ENCODE measurements at regions not wholly inside any gene's neighbourhood (a gene's known extent, or its start where the extent isn't known, plus 50 kb on each side); places are given as distances from the start of the nearest gene placed in this dataset.
A peak's percentile ranks its signal among the peaks of the same experiment; 100 is the strongest.

- peak; percentile 39 for DNase-seq (ENCODE audit: low read depth)
These were observed 636.4 kb downstream of the PLCL1 start for GRCh38 chr2:198440833-198441232.

- DNase-seq (ENCODE audit: low read depth) = peak; percentile 58
These were observed 633.9 kb downstream of the PLCL1 start for GRCh38 chr2:198438331-198438730.

- no peak for DNase-seq (ENCODE audit: low read depth)
These were observed 619.7 kb downstream of the PLCL1 start for GRCh38 chr2:198424112-198424511.

- DNase-seq (ENCODE audit: low read depth) = no peak
These were observed 613.4 kb downstream of the PLCL1 start for GRCh38 chr2:198417836-198418235.

DNA sequence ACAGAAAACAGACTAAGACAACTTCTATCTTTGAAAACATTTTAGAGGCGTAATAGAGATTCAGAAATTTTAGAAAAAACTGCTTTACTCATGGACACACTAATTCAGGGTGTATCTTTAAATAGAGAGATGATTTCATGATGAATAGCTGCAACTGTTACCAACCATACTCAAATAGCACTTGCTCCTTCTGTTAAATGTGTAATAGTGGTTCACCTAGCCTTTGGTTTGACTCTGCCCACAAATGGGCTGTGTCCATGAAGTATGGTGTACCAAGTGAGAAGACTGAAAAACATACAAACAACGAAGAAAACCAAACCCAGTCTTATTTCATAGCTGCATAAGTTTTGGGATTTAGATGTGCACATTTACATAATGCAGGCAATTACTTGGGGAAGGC, 610.6 kb downstream of the PLCL1 start:
- DNase-seq (ENCODE audit: low read depth) = no peak

GRCh38 chr2:198411936-198412335, 607.5 kb downstream of the PLCL1 start:
- no peak for DNase-seq (ENCODE audit: low read depth)

DNA sequence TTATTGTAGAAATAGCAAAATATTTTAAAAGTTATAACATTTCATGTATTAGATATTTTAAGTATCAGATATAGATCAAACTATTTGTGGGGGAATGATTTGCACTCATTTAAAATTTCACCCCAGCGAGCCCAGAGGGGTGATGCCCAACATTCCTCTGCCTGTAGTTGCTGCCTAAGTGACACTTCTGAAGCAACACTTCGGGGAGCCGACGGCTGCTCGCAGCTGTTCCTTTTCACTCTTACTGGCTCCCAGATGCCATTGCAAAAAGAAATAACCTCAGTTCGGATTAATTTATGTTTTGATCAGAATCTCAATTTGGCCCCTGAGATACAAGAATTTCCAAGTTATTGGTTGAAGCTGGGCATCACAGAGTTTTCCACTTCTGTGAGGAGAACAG, 603.8 kb downstream of the PLCL1 start:
- no peak for DNase-seq (ENCODE audit: low read depth)

- DNase-seq (ENCODE audit: low read depth) = no peak
These were observed 600.9 kb downstream of the PLCL1 start for GRCh38 chr2:198405311-198405710.

- no peak for DNase-seq (ENCODE audit: low read depth)
These were observed 597.3 kb downstream of the PLCL1 start for GRCh38 chr2:198401644-198402043.

DNA sequence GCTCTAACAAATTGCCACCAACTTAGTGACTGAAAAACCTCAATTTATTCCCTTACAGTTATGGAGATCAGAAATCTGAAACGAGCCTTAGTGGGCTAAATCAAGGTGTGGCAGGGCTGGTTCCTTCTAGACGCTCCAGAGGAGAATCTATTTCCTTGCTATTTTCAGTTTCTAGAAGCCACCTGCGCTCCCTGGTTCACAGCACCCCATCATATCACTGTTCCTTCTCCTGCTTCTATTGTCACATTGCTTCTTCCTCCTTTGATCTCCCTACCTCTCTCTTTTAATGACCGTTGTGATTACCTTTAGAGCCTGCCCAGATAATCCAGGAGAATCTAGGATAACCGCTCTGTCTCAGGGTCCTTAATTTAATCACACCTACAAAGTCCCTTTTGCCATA, 596.6 kb downstream of the PLCL1 start:
- no peak for DNase-seq (ENCODE audit: low read depth)

DNA sequence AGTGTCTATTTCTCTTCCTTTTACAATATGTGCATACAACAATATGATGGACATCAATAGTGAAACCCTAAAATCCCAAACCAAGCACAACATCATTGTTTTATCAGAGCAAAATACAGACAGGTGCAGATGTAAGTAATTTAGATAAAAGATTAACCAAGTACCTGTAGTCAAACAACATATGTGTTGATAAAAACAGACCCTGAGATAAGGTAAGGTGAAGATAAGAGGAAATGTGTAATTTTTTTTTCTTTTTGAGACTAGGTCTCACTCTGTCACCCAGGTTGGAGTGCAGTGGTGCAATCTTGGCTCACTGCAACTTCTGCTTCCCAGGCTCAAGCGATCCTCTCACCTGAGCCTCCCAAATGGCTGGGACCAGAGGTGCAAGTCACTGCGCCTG, 589.8 kb downstream of the PLCL1 start:
- no peak for DNase-seq (ENCODE audit: low read depth)

- no peak for DNase-seq (ENCODE audit: low read depth)
These were observed 586.3 kb downstream of the PLCL1 start for GRCh38 chr2:198390670-198391069.

- DNase-seq (ENCODE audit: low read depth) = no peak
These were observed 583.3 kb downstream of the PLCL1 start for GRCh38 chr2:198387677-198388076.

- DNase-seq (ENCODE audit: low read depth) = no peak
These were observed 581.5 kb downstream of the PLCL1 start for GRCh38 chr2:198385856-198386255.

- no peak for DNase-seq (ENCODE audit: low read depth)
These were observed 580.9 kb downstream of the PLCL1 start for GRCh38 chr2:198385326-198385725.

DNA sequence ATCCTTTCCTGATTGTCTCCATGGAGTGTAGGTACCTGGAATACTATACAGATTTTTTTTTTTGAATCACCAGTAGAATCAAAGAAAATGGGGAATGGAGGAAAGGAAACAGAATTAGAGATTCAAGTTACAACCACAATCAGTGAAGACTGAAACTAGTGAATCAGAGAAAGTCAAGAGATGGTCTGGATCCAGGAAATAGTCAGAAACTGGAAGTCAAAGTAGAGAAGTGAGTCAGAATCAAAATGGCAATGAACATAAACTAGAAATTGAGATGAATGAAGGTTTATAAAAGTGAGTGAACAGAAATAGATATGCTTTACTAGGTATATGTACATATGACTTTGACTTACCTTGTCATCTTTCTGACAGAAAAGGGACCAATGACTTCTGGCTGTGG, 579.0 kb downstream of the PLCL1 start:
- DNase-seq (ENCODE audit: low read depth) = peak; percentile 55

DNA sequence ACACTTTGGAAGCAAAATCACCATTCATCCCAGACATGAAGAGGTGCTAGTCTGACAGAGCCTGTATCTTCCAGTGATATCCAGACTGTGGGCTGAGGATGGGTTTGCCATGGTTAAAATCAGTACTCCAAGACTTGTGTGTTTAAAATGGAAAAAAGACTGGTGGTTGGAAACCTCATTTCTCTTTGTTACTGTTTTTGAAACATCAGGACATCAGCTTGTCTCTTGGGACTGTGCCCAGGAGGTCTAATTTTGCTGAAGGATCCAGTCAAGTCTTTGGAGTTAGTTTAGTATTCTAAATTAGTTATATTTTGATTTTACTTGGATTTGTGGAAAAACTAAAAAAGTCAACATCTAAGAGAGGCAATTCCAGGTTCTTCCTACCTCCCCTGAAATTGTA, 578.4 kb downstream of the PLCL1 start:
- DNase-seq (ENCODE audit: low read depth) = no peak

DNA sequence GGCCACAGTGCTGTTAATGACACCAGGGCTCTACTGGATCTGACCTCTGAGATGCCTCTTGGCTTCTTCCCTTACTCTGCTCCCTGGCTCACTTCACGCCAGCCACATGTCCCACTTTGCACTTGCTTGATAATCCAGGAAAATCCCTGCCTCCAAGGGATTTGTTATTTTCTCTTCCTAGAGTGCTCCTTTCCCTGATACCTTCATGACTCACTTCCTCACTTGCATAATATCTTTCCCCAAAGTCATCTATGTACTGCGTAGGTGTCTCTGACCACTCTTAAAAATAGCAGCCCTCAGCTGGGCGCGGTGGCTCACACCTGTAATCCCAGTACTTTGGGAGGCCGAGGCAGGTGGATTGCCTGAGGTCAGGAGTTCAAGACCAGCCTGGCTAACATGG, 572.3 kb downstream of the PLCL1 start:
- DNase-seq (ENCODE audit: low read depth) = peak; percentile 77

DNA sequence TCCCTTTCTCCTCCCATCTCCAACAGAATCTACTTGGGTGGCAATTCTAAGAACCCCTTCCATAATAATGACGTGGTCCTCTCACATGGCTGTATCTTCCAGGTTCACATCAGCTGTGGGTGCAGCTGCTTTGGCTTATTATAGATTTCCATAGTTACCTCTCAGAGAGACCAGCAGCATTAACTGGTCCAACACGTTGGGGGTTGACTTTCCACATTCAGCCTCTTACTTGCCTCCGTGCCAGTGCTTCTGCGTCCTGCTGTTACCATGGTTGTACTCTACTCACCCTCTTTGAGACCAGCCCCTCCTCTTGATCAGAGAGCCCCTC, 570.7 kb downstream of the PLCL1 start:
- DNase-seq (ENCODE audit: low read depth) = no peak

DNA sequence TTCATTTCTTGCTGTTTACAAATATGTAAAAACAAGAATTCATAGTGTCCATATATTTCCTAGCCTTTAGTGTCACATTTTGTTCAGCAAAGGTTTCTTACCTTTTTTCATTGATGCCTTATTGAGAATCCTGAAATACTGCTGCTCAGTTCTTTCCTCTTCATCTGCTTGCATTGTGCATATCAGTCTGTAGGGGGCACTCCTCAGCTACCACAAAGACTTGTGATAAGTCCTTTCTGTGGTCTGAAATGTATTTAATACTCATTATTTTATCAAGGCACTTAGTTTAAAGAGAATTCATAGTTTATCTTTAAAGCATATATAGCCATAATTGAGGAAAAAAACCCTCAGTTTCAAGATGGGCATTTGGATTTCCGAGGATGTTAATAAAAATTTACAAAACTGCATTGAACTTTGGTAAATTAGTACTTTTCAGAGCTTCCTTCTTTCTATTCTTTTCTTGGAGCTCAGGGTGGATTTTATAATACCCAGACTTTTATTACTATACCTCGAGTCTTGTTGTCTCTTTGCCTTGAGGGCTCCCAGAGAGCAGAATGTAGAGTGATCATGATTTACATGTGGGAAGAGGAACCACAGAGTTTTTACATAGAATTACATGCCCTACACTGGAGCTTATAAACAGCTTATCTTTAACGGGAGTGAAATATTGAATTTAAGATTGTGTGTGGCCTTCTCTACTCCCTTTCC, 570.1 kb downstream of the PLCL1 start:
- DNase-seq (ENCODE audit: low read depth) = peak; percentile 48

- DNase-seq (ENCODE audit: low read depth) = peak; percentile 73
These were observed 567.6 kb downstream of the PLCL1 start for GRCh38 chr2:198371921-198372543.

- no peak for DNase-seq (ENCODE audit: low read depth)
These were observed 566.9 kb downstream of the PLCL1 start for GRCh38 chr2:198371329-198371728.

DNA sequence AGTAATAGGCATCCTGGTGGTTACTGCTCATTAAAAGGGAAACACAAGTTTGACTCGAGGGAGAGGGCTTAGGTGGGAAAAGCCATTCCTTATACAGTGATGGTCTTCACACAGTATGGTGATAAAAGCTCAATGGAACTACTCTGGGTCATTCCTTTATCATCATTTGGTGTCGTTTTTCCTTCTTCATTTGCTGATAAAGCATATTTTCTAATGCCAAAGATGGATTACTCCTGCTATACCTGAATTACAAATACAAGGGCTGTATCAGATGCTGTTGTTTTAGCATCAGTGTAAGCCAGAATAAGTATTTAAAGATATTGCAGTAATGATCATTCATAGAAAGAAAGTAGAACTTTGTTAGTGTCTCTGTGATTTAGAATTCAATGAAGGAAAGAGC, 563.7 kb downstream of the PLCL1 start:
- DNase-seq (ENCODE audit: low read depth) = no peak

DNA sequence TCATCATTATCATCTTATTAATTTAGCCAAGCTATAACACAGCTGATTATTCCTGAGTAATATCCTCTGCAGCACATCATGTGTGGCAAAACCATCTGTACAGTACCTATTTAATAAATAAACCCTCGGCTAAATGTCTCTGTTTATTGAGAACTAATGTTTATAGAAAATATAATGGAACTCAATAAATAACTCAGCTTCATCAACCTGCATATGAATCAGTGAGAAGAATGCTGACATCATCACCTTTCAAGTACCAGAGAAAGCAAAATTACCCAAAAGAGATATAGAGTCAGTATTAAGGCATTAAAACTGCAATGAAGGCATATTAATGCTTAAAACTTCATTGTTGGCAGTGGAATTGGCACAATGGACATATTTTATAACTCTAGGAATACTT, 558.3 kb downstream of the PLCL1 start:
- no peak for DNase-seq (ENCODE audit: low read depth)
